Liver (tissue), 8 donors: ENCODE measurements at regions not wholly inside any gene's neighbourhood (a gene's known extent, or its start where the extent isn't known, plus 50 kb on each side); places are given as distances from the start of the nearest gene placed in this dataset.

ENCODE experiments used
- DNase-seq: peaks from one replicate; pipeline ENCODE4 v3.0.0-alpha.2; 2017; ENCODE audit warnings: low spot score
- H3K27ac ChIP-seq, 2 donors: one replicate each; pipeline ENCODE4 v1.7.0; 2013; ENCODE audit warnings: inconsistent platforms in 2 of 2, low read length in 2 of 2, control low read depth in 1 of 2, low read depth in 1 of 2, mild to moderate bottlenecking in 1 of 2
- H3K27me3 ChIP-seq, 4 donors: one replicate each; pipeline versions ENCODE4 v1.6.1 to v1.7.0; 2013; ENCODE audit warnings: low read length in 3 of 4, inconsistent platforms in 1 of 4, mild to moderate bottlenecking in 1 of 4, moderate library complexity in 1 of 4; ENCODE audit not compliant: control insufficient read depth in 4 of 4, insufficient read depth in 4 of 4
- H3K36me3 ChIP-seq, 4 donors: one replicate each; pipeline versions ENCODE4 v1.6.1 to v1.7.0; 2013; ENCODE audit warnings: low read length in 3 of 4, mild to moderate bottlenecking in 3 of 4, low read depth in 1 of 4, moderate library complexity in 1 of 4; ENCODE audit not compliant: control insufficient read depth in 4 of 4, insufficient read depth in 3 of 4
- H3K4me1 ChIP-seq, 4 donors: one replicate each; pipeline versions ENCODE4 v1.6.1 to v1.7.0; 2013; ENCODE audit warnings: low read length in 3 of 4, mild to moderate bottlenecking in 3 of 4, moderate library complexity in 1 of 4; ENCODE audit not compliant: control insufficient read depth in 4 of 4, insufficient read depth in 4 of 4
- H3K4me3 ChIP-seq, 3 donors: one replicate each; pipeline versions ENCODE4 v1.6.1 to v1.7.0; 2013; ENCODE audit warnings: low read length in 3 of 3, control low read depth in 1 of 3, low read depth in 1 of 3, mild to moderate bottlenecking in 1 of 3
- H3K9ac ChIP-seq, 2 donors: one replicate each; pipeline ENCODE4 v1.7.0; 2013; ENCODE audit warnings: low read length in 2 of 2, mild to moderate bottlenecking in 2 of 2, moderate library complexity in 2 of 2, control low read depth in 1 of 2, low read depth in 1 of 2
- H3K9me3 ChIP-seq, 4 donors: one replicate each; pipeline versions ENCODE4 v1.6.1 to v1.7.0; 2013; ENCODE audit warnings: low read length in 3 of 4; ENCODE audit not compliant: control insufficient read depth in 4 of 4
- CTCF ChIP-seq: fragments of 150-350 bp; IDR thresholded peaks from 2 replicates; pipeline ENCODE4 v1.5.1; 2017; ENCODE audit warnings: improper control_type of control experiment, low read depth, low read length; ENCODE audit not compliant: missing input control
- GABPA ChIP-seq, 2 donors: IDR thresholded peaks in 1 of 2; conservative IDR thresholded peaks in 1 of 2; 2 replicates each; pipeline ENCODE4 v1.6.1; 2016; ENCODE audit warnings: antibody characterized with exemption in 2 of 2, mild to moderate bottlenecking in 1 of 2, moderate library complexity in 1 of 2
- NR2F2 ChIP-seq: IDR thresholded peaks from 2 replicates; pipeline ENCODE4 v1.6.1; 2016; ENCODE audit warnings: antibody characterized with exemption
- RAD21 ChIP-seq, 2 donors: IDR thresholded peaks; 2 replicates each; pipeline ENCODE4 v1.6.1; 2016; ENCODE audit warnings: antibody characterized with exemption in 2 of 2, mild to moderate bottlenecking in 2 of 2
- REST ChIP-seq: IDR thresholded peaks from 2 replicates; pipeline ENCODE4 v1.6.1; 2016; ENCODE audit warnings: antibody characterized with exemption, mild to moderate bottlenecking
- RXRA ChIP-seq, 2 donors: IDR thresholded peaks; 2 replicates each; pipeline ENCODE4 v1.6.1; 2017 to 2018; ENCODE audit warnings: antibody characterized with exemption in 2 of 2, mild to moderate bottlenecking in 1 of 2
- WGBS: extraction: QIAGEN DNeasy Blood & Tissue Kit; methylation state at CpG from one replicate; pipeline ENCODE4 v1.1.7; 2013; 5-methylcytosine and 5-hydroxymethylcytosine counted together
- TF ChIP-seq, protein P1 (sequence below): IDR thresholded peaks from 2 replicates; pipeline ENCODE4 v1.6.1; 2016; ENCODE audit warnings: antibody characterized with exemption
- TF ChIP-seq, protein P2 (sequence below): IDR thresholded peaks from 2 replicates; pipeline ENCODE4 v1.6.1; 2016; ENCODE audit warnings: antibody characterized with exemption
- donor health status: healthy.
- donor health status: healthy.
- donor health status: healthy.
- donor health status: healthy.
- donor health status: healthy.

DNA sequence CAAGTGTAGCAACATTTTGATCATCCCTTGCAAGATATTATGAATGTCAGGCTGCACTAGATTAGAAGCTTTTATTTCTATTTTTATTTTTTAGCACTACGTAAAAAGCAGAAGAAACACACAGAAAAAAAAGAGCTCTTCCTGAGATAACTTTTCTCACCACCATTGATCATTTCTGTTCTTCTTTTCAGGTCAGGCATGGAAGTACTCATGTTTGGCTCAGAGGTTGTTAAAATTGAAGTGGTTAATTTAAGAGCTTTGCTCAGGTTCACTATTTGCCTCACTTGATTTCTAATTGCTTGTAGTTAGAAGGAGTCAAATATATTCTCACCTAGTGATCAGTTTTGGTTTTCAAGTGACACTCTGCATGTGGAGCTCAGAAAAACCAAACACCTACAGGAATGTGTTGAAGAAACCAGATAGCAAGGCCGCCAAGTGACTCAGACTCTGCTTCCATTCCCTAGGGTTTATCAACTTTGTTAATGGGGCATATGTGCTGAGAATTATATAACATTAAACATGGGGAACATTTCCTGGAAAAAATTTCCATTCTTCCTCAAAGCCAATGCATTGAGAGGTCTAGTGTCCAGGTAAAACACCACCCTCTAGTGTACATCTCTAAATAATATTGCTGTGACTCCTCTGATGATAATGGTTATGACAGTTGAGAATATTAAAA, 679.8 kb downstream of the CETN3 start:
- Histone ChIP-seq H3K4me1 (no peaks in the 10 kb centered on the region), H3K9me3 (no peaks in the 10 kb centered on the region), H3K27ac (no peak overlapping the region), H3K4me3 (no peak overlapping the region), H3K36me3 (no peaks in the 10 kb centered on the region), H3K27me3 (peaks cover 0 to 2% (median 0%) of the 10 kb centered on the region in 4 donors), H3K9ac (no peak overlapping the region)
- peak; percentile 29 to 30 for TF ChIP-seq RAD21 (IDR thresholded peaks at IDR 0.05)
- TF ChIP-seq REST = no peak
- DNase-seq = no peak
- whole genome bisulfite sequencing = 53% methylated on average over 2 of the region's 2 CpGs

DNA sequence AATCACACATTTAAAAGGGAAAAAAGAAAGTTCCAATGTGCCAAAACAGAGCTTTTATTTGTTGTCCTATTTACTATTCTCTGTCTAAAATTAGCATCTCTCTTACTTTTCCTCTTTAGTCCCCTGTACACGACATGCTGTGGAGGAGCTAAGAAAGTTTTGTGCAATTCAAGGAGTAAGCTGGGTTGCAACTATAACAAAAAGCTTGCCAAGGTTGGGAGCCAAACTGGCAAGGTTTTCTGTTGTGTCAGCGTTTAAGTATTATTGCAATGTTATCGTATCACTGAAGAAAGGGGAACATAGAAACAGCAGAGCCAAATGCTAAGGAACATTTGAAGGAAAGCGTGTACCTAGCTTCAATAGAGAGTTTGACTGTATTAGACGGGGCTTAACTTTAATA, 680.8 kb downstream of the CETN3 start:
- Histone ChIP-seq H3K36me3 (no peaks in the 10 kb centered on the region), H3K27me3 (peaks cover 0 to 2% (median 0%) of the 10 kb centered on the region in 4 donors), H3K4me1 (no peaks in the 10 kb centered on the region), H3K9me3 (no peaks in the 10 kb centered on the region), H3K27ac (no peak overlapping the region), H3K9ac (no peak overlapping the region), H3K4me3 (no peak overlapping the region)
- WGBS = 39% methylated on average over 5 of the region's 5 CpGs
- DNase-seq = no peak
- no peak for TF ChIP-seq GABPA (IDR thresholded peaks at IDR 0.05 in 1 of 2, conservative IDR thresholded peaks at IDR 0.05 in 1 of 2)
- no peak for TF ChIP-seq RXRA (IDR thresholded peaks at IDR 0.05)
- TF ChIP-seq CTCF = no peak
- TF ChIP-seq, protein P1, sequence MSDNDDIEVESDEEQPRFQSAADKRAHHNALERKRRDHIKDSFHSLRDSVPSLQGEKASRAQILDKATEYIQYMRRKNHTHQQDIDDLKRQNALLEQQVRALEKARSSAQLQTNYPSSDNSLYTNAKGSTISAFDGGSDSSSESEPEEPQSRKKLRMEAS = no peak
- TF ChIP-seq, protein P2, sequence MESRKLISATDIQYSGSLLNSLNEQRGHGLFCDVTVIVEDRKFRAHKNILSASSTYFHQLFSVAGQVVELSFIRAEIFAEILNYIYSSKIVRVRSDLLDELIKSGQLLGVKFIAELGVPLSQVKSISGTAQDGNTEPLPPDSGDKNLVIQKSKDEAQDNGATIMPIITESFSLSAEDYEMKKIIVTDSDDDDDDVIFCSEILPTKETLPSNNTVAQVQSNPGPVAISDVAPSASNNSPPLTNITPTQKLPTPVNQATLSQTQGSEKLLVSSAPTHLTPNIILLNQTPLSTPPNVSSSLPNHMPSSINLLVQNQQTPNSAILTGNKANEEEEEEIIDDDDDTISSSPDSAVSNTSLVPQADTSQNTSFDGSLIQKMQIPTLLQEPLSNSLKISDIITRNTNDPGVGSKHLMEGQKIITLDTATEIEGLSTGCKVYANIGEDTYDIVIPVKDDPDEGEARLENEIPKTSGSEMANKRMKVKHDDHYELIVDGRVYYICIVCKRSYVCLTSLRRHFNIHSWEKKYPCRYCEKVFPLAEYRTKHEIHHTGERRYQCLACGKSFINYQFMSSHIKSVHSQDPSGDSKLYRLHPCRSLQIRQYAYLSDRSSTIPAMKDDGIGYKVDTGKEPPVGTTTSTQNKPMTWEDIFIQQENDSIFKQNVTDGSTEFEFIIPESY = no peak
- no peak for TF ChIP-seq NR2F2
- TF ChIP-seq REST = no peak
